H1 (cell line): ENCODE measurements at regions not wholly inside any gene's neighbourhood (a gene's known extent, or its start where the extent isn't known, plus 50 kb on each side); places are given as distances from the start of the nearest gene placed in this dataset.

Source experiments
- JUN ChIP-seq: IDR thresholded peaks from 2 replicates; pipeline ENCODE4 v1.6.1; 2011; ENCODE audit warnings: low read depth, mild to moderate bottlenecking, improper control_type of control experiment, low read length
- POLR2A ChIP-seq, 2 experiments: IDR thresholded peaks; 1 replicate in 1 of 2; 2 replicates in 1 of 2; pipeline ENCODE4 v1.6.1; 2011; ENCODE audit warnings: low read depth in 2 of 2, low read length in 2 of 2, mild to moderate bottlenecking in 2 of 2; ENCODE audit errors: control extremely low read depth in 1 of 2
- POLR2AphosphoS5 ChIP-seq: IDR thresholded peaks from 2 replicates; pipeline ENCODE4 v1.6.1; 2011; ENCODE audit warnings: low read depth, low read length
- RFX5 ChIP-seq: IDR thresholded peaks from 2 replicates; pipeline ENCODE4 v1.6.1; 2011; ENCODE audit warnings: low read depth, low read length, improper control_type of control experiment, borderline replicate concordance
- SRF ChIP-seq: IDR thresholded peaks from 2 replicates; pipeline ENCODE4 v1.6.1; 2011; ENCODE audit warnings: mild to moderate bottlenecking, low read depth, low read length, moderate library complexity
- TEAD4 ChIP-seq: IDR thresholded peaks from 2 replicates; pipeline ENCODE4 v1.6.1; 2012; ENCODE audit warnings: low read depth, low read length, inconsistent platforms, mixed read lengths
- TF ChIP-seq, protein P1 (sequence below), 3 experiments: IDR thresholded peaks; 1 replicate in 2 of 3; 2 replicates in 1 of 3; pipeline versions ENCODE4 v1.5.1 to v1.6.1; 2011; ENCODE audit warnings: low read length in 3 of 3, mild to moderate bottlenecking in 3 of 3, inconsistent platforms in 2 of 3, low read depth in 1 of 3, moderate library complexity in 1 of 3; ENCODE audit not compliant: insufficient read depth in 1 of 3; ENCODE audit errors: control extremely low read depth in 1 of 3

GRCh38 chr2:184425083-184425482 lies 173.2 kb upstream of the ZNF804A start:
- TF ChIP-seq POLR2A (IDR thresholded peaks at IDR 0.05; ENCODE audit: control extremely low read depth in 1 of 2, low read depth in 2 of 2, low read length in 2 of 2) (no peak), SRF (no peak), POLR2AphosphoS5 (no peak), TEAD4 (no peak), JUN (no peak), RFX5 (no peak)
- TF ChIP-seq, protein P1, sequence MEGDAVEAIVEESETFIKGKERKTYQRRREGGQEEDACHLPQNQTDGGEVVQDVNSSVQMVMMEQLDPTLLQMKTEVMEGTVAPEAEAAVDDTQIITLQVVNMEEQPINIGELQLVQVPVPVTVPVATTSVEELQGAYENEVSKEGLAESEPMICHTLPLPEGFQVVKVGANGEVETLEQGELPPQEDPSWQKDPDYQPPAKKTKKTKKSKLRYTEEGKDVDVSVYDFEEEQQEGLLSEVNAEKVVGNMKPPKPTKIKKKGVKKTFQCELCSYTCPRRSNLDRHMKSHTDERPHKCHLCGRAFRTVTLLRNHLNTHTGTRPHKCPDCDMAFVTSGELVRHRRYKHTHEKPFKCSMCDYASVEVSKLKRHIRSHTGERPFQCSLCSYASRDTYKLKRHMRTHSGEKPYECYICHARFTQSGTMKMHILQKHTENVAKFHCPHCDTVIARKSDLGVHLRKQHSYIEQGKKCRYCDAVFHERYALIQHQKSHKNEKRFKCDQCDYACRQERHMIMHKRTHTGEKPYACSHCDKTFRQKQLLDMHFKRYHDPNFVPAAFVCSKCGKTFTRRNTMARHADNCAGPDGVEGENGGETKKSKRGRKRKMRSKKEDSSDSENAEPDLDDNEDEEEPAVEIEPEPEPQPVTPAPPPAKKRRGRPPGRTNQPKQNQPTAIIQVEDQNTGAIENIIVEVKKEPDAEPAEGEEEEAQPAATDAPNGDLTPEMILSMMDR (IDR thresholded peaks at IDR 0.05; ENCODE audit: control extremely low read depth in 1 of 3, insufficient read depth in 1 of 3, low read depth in 1 of 3, low read length in 3 of 3): no peak
